IPS-20b (cell line): ENCODE measurements at regions not wholly inside any gene's neighbourhood (a gene's known extent, or its start where the extent isn't known, plus 50 kb on each side); places are given as distances from the start of the nearest gene placed in this dataset.

Experiments used
- H3K27ac ChIP-seq: one replicate; pipeline ENCODE4 v1.5.1; 2013; ENCODE audit warnings: low read length
- H3K27me3 ChIP-seq: 2 replicates; pipeline ENCODE4 v1.6.1; 2013; ENCODE audit warnings: mild to moderate bottlenecking, low read length, inconsistent platforms; ENCODE audit not compliant: insufficient read depth
- H3K36me3 ChIP-seq: 2 replicates; pipeline ENCODE4 v1.6.1; 2013; ENCODE audit warnings: low read depth, mild to moderate bottlenecking, inconsistent platforms, low read length, moderate library complexity; ENCODE audit not compliant: insufficient read depth
- H3K4me1 ChIP-seq: 2 replicates; pipeline ENCODE4 v1.6.1; 2013; ENCODE audit warnings: mild to moderate bottlenecking, control low read depth, inconsistent platforms, low read length, moderate library complexity; ENCODE audit not compliant: insufficient read depth
- H3K4me3 ChIP-seq: 2 replicates; pipeline ENCODE4 v1.5.1; 2013; ENCODE audit warnings: mild to moderate bottlenecking, low read length, inconsistent platforms
- H3K9ac ChIP-seq: 2 replicates; pipeline ENCODE4 v1.6.1; 2013; ENCODE audit warnings: low read depth, mild to moderate bottlenecking, inconsistent platforms, low read length, moderate library complexity
- H3K9me3 ChIP-seq: 2 replicates; pipeline ENCODE4 v1.6.1; 2013; ENCODE audit warnings: mild to moderate bottlenecking, low read depth, low read length, inconsistent platforms; ENCODE audit not compliant: insufficient read depth

- H3K36me3 ChIP-seq = no peaks in the 10 kb centered on the region
- H3K9me3 ChIP-seq = no peaks in the 10 kb centered on the region
- no peak overlapping the region for H3K9ac ChIP-seq
- no peaks in the 10 kb centered on the region for H3K27me3 ChIP-seq
- no peaks in the 10 kb centered on the region; the same call in 1 of the 2 replicates for H3K4me1 ChIP-seq
- no peak overlapping the region for H3K27ac ChIP-seq
- no peak overlapping the region for H3K4me3 ChIP-seq
Observed at GRCh38 chr1:217344712-217345111, 286.2 kb downstream of the GPATCH2 start.

- Histone ChIP-seq H3K27ac (no peak overlapping the region), H3K9me3 (no peaks in the 10 kb centered on the region), H3K9ac (no peak overlapping the region), H3K4me1 (no peaks in the 10 kb centered on the region; the same call in 1 of the 2 replicates), H3K27me3 (no peaks in the 10 kb centered on the region), H3K4me3 (no peak overlapping the region), H3K36me3 (no peaks in the 10 kb centered on the region)
Observed at GRCh38 chr1:217343907-217344306, 287.0 kb downstream of the GPATCH2 start.

- Histone ChIP-seq H3K27me3 (no peaks in the 10 kb centered on the region), H3K4me3 (no peak overlapping the region), H3K9me3 (no peaks in the 10 kb centered on the region), H3K36me3 (no peaks in the 10 kb centered on the region), H3K4me1 (no peaks in the 10 kb centered on the region; the same call in 1 of the 2 replicates), H3K27ac (no peak overlapping the region), H3K9ac (no peak overlapping the region)
Observed at GRCh38 chr1:217342105-217342504, 288.8 kb downstream of the GPATCH2 start.

GRCh38 chr1:217336724-217337123 is 294.2 kb downstream of the GPATCH2 start:
- no peaks in the 10 kb centered on the region for H3K36me3 ChIP-seq
- H3K9me3 ChIP-seq = no peaks in the 10 kb centered on the region
- no peaks in the 10 kb centered on the region for H3K4me1 ChIP-seq
- no peak overlapping the region for H3K27ac ChIP-seq
- H3K27me3 ChIP-seq = no peaks in the 10 kb centered on the region
- no peak overlapping the region for H3K4me3 ChIP-seq
- H3K9ac ChIP-seq = no peak overlapping the region

- H3K9me3 ChIP-seq = peaks cover 13% of the 10 kb centered on the region
- no peaks in the 10 kb centered on the region for H3K27me3 ChIP-seq
- H3K4me3 ChIP-seq = no peak overlapping the region
- H3K4me1 ChIP-seq = no peaks in the 10 kb centered on the region
- H3K27ac ChIP-seq = no peak overlapping the region
- no peaks in the 10 kb centered on the region for H3K36me3 ChIP-seq
- no peak overlapping the region for H3K9ac ChIP-seq
Observed at GRCh38 chr1:217333939-217334338, 297.0 kb downstream of the GPATCH2 start.

- Histone ChIP-seq H3K4me3 (no peak overlapping the region), H3K9me3 (peaks cover 13% of the 10 kb centered on the region), H3K27me3 (no peaks in the 10 kb centered on the region), H3K4me1 (no peaks in the 10 kb centered on the region), H3K27ac (no peak overlapping the region), H3K36me3 (no peaks in the 10 kb centered on the region), H3K9ac (no peak overlapping the region)
Observed at GRCh38 chr1:217332431-217333065, 298.3 kb downstream of the GPATCH2 start.

- Histone ChIP-seq H3K9me3 (peaks cover 13% of the 10 kb centered on the region), H3K4me3 (no peak overlapping the region), H3K4me1 (no peaks in the 10 kb centered on the region), H3K36me3 (no peaks in the 10 kb centered on the region), H3K27ac (no peak overlapping the region), H3K27me3 (no peaks in the 10 kb centered on the region), H3K9ac (no peak overlapping the region)
Observed at GRCh38 chr1:217331698-217332097, 299.2 kb downstream of the GPATCH2 start.

GRCh38 chr1:217327901-217328300 is 303.0 kb downstream of the GPATCH2 start:
- no peaks in the 10 kb centered on the region for H3K36me3 ChIP-seq
- no peaks in the 10 kb centered on the region for H3K4me1 ChIP-seq
- no peak overlapping the region for H3K4me3 ChIP-seq
- peaks cover 13% of the 10 kb centered on the region for H3K9me3 ChIP-seq
- H3K9ac ChIP-seq = no peak overlapping the region
- H3K27ac ChIP-seq = no peak overlapping the region
- no peaks in the 10 kb centered on the region for H3K27me3 ChIP-seq

GRCh38 chr1:217322834-217323233 is 308.1 kb downstream of the GPATCH2 start:
- no peaks in the 10 kb centered on the region for H3K36me3 ChIP-seq
- H3K9me3 ChIP-seq = no peaks in the 10 kb centered on the region
- no peaks in the 10 kb centered on the region for H3K27me3 ChIP-seq
- no peak overlapping the region for H3K4me3 ChIP-seq
- no peak overlapping the region for H3K27ac ChIP-seq
- no peak overlapping the region for H3K9ac ChIP-seq
- H3K4me1 ChIP-seq = no peaks in the 10 kb centered on the region

GRCh38 chr1:217315346-217315745 is 315.5 kb downstream of the GPATCH2 start:
- H3K36me3 ChIP-seq = no peaks in the 10 kb centered on the region
- no peaks in the 10 kb centered on the region for H3K9me3 ChIP-seq
- no peak overlapping the region for H3K9ac ChIP-seq
- peaks cover 1% of the 10 kb centered on the region; the same call in 1 of the 2 replicates for H3K4me1 ChIP-seq
- no peaks in the 10 kb centered on the region for H3K27me3 ChIP-seq
- no peak overlapping the region for H3K4me3 ChIP-seq
- H3K27ac ChIP-seq = no peak overlapping the region

- Histone ChIP-seq H3K4me1 (peaks cover 3% of the 10 kb centered on the region; the same call in 1 of the 2 replicates), H3K9ac (no peak overlapping the region), H3K4me3 (no peak overlapping the region), H3K27ac (no peak overlapping the region), H3K36me3 (no peaks in the 10 kb centered on the region), H3K9me3 (no peaks in the 10 kb centered on the region), H3K27me3 (no peaks in the 10 kb centered on the region)
Observed at GRCh38 chr1:217313096-217313495, 317.8 kb downstream of the GPATCH2 start.

GRCh38 chr1:217311766-217312165 is 319.1 kb downstream of the GPATCH2 start:
- no peaks in the 10 kb centered on the region for H3K27me3 ChIP-seq
- H3K4me3 ChIP-seq = no peak overlapping the region
- H3K27ac ChIP-seq = no peak overlapping the region
- H3K9ac ChIP-seq = no peak overlapping the region
- H3K4me1 ChIP-seq = peaks cover 3% of the 10 kb centered on the region; the same call in 1 of the 2 replicates
- H3K9me3 ChIP-seq = no peaks in the 10 kb centered on the region
- H3K36me3 ChIP-seq = no peaks in the 10 kb centered on the region
